Hypothalamus (tissue), 51 donors: ENCODE measurements at regions not wholly inside any gene's neighbourhood (a gene's known extent, or its start where the extent isn't known, plus 50 kb on each side); places are given as distances from the start of the nearest gene placed in this dataset.

Source experiments
- DNase-seq, 51 donors: peaks; one replicate each; lab custom pipeline; 2025; lab: John Stamatoyannopoulos, UW

GRCh38 chr6:152904678-152905077 is 78.2 kb downstream of the FBXO5 start:
- DNase-seq = no peak

- no peak for DNase-seq
Observed at GRCh38 chr6:152905551-152906299, 77.1 kb downstream of the FBXO5 start.

- DNase-seq = no peak
Observed at GRCh38 chr6:152909241-152909640, 73.6 kb downstream of the FBXO5 start.

- DNase-seq = no peak
Observed at GRCh38 chr6:152916035-152916434, 66.8 kb downstream of the FBXO5 start.

- DNase-seq = no peak
Observed at GRCh38 chr6:152918991-152919390, 63.9 kb downstream of the FBXO5 start.

- no peak for DNase-seq
Observed at GRCh38 chr6:152920016-152920415, 62.8 kb downstream of the FBXO5 start.
